ENCODE measurements at regions not wholly inside any gene's neighbourhood (a gene's known extent, or its start where the extent isn't known, plus 50 kb on each side); places are given as distances from the start of the nearest gene placed in this dataset.

GRCh38 chr9:134496413-134497282 is 145.0 kb upstream of the COL5A1 start:
- WGBS, 2 donors: 82 to 88% methylated on average over 29 of the region's 29 CpGs
- Histone ChIP-seq H3K4me1 (ENCODE audit: control insufficient read depth in 5 of 5, insufficient read depth in 5 of 5, low read length in 5 of 5) (peaks cover 0 to 32% (median 3%) of the 10 kb centered on the region in 5 donors), H3K27ac (ENCODE audit: low read depth in 1 of 2, low read length in 1 of 2) (no peak overlapping the region), H3K9me3 (ENCODE audit: control insufficient read depth in 4 of 4, insufficient read depth in 3 of 4, low read length in 3 of 4) (no peaks in the 10 kb centered on the region), H3K27me3 (ENCODE audit: control insufficient read depth in 3 of 3, insufficient read depth in 3 of 3, low read length in 2 of 3) (peaks cover 5 to 11% (median 7%) of the 10 kb centered on the region in 3 donors), H3K4me3 (no peak overlapping the region), H3K36me3 (ENCODE audit: control insufficient read depth in 4 of 4, insufficient read depth in 4 of 4, low read length in 4 of 4) (no peaks in the 10 kb centered on the region), H3K9ac (ENCODE audit: insufficient read depth in 1 of 2, low read length in 2 of 2) (no peak overlapping the region)
- ATAC-seq (ENCODE audit: insufficient read depth, low FRiP score) (no peak), DNase-seq (no peak)
- TF ChIP-seq CTCF (IDR thresholded peaks at IDR 0.05; ENCODE audit: control extremely low read depth, extremely low read depth): no peak

GRCh38 chr9:134497283-134497860 is 144.2 kb upstream of the COL5A1 start:
- H3K9me3 ChIP-seq (ENCODE audit: control insufficient read depth in 4 of 4, insufficient read depth in 3 of 4, low read length in 3 of 4): no peaks in the 10 kb centered on the region
- H3K27ac ChIP-seq (ENCODE audit: low read depth in 1 of 2, low read length in 1 of 2): no peak overlapping the region
- no peak for TF ChIP-seq CTCF (IDR thresholded peaks at IDR 0.05; ENCODE audit: control extremely low read depth, extremely low read depth)
- H3K4me1 ChIP-seq (ENCODE audit: control insufficient read depth in 5 of 5, insufficient read depth in 5 of 5, low read length in 5 of 5): peaks cover 0 to 32% (median 0%) of the 10 kb centered on the region in 5 donors
- ATAC-seq (ENCODE audit: insufficient read depth, low FRiP score): no peak
- no peak overlapping the region for H3K9ac ChIP-seq (ENCODE audit: insufficient read depth in 1 of 2, low read length in 2 of 2)
- DNase-seq: no peak
- 64 to 74% methylated on average over 5 of the region's 5 CpGs for WGBS, 2 donors
- H3K27me3 ChIP-seq (ENCODE audit: control insufficient read depth in 3 of 3, insufficient read depth in 3 of 3, low read length in 2 of 3): peaks cover 7 to 16% (median 14%) of the 10 kb centered on the region in 3 donors
- no peak overlapping the region for H3K4me3 ChIP-seq
- H3K36me3 ChIP-seq (ENCODE audit: control insufficient read depth in 4 of 4, insufficient read depth in 4 of 4, low read length in 4 of 4): no peaks in the 10 kb centered on the region

GRCh38 chr9:134498814-134499166 is 142.8 kb upstream of the COL5A1 start:
- DNase-seq (no peak), ATAC-seq (ENCODE audit: insufficient read depth, low FRiP score) (no peak)
- 94 to 100% methylated on average over 1 of the region's 1 CpG for WGBS, 2 donors
- Histone ChIP-seq H3K4me3 (no peak overlapping the region), H3K36me3 (ENCODE audit: control insufficient read depth in 4 of 4, insufficient read depth in 4 of 4, low read length in 4 of 4) (no peaks in the 10 kb centered on the region), H3K9me3 (ENCODE audit: control insufficient read depth in 4 of 4, insufficient read depth in 3 of 4, low read length in 3 of 4) (no peaks in the 10 kb centered on the region), H3K9ac (ENCODE audit: insufficient read depth in 1 of 2, low read length in 2 of 2) (no peak overlapping the region), H3K4me1 (ENCODE audit: control insufficient read depth in 5 of 5, insufficient read depth in 5 of 5, low read length in 5 of 5) (peaks cover 0 to 38% (median 0%) of the 10 kb centered on the region in 5 donors), H3K27me3 (ENCODE audit: control insufficient read depth in 3 of 3, insufficient read depth in 3 of 3, low read length in 2 of 3) (peaks cover 7 to 20% (median 17%) of the 10 kb centered on the region in 3 donors), H3K27ac (ENCODE audit: low read depth in 1 of 2, low read length in 1 of 2) (no peak overlapping the region)
- TF ChIP-seq CTCF (IDR thresholded peaks at IDR 0.05; ENCODE audit: control extremely low read depth, extremely low read depth): no peak
